HEK293 (cell line): ENCODE measurements at regions not wholly inside any gene's neighbourhood (a gene's known extent, or its start where the extent isn't known, plus 50 kb on each side); places are given as distances from the start of the nearest gene placed in this dataset.

Source experiments
- CTCF ChIA-PET: fragments of 350-600 bp; formaldehyde crosslinking; extraction: SDS; loops from one replicate; lab custom pipeline; 2021; ENCODE audit warnings: antibody characterized with exemption; lab: Yijun Ruan, JAX
- POLR2A ChIA-PET: fragments of 300-600 bp; formaldehyde crosslinking; extraction: SDS; loops from one replicate; lab custom pipeline; 2020; ENCODE audit warnings: antibody characterized with exemption, inconsistent platforms; lab: Yijun Ruan, JAX
- H3K27ac ChIP-seq: fragments of 200-500 bp; sonication (Bioruptor generic); 2 replicates; pipeline ENCODE4 v1.5.1; 2014; ENCODE audit warnings: low read depth, low read length, control low read depth, inconsistent platforms; ENCODE audit errors: extremely low read depth
- H3K36me3 ChIP-seq, 2 experiments: fragments of 200-500 bp in 1 of 2; sonication (Bioruptor generic) in 1 of 2; 1 replicate in 1 of 2; 2 replicates in 1 of 2; pipeline ENCODE4 v1.5.1; 2014 to 2017; ENCODE audit warnings: inconsistent platforms in 2 of 2, low read length in 2 of 2; ENCODE audit not compliant: control insufficient read depth in 2 of 2, insufficient read depth in 1 of 2
- H3K4me1 ChIP-seq: fragments of 200-500 bp; sonication (Bioruptor generic); 2 replicates; pipeline ENCODE4 v1.5.1; 2014; ENCODE audit warnings: mild to moderate bottlenecking, low read length, inconsistent platforms; ENCODE audit not compliant: control insufficient read depth, insufficient read depth
- H3K4me3 ChIP-seq: 2 replicates; pipeline ENCODE4 v1.5.1; 2011; ENCODE audit warnings: low read depth, mild to moderate bottlenecking, control low read depth, low read length, moderate library complexity
- H3K9me3 ChIP-seq: fragments of 200-500 bp; sonication (Bioruptor generic); 2 replicates; pipeline ENCODE4 v1.5.1; 2014; ENCODE audit warnings: low read depth, low read length, inconsistent platforms; ENCODE audit not compliant: control insufficient read depth, insufficient read depth
- GFI1B ChIP-seq: fragments of 450-650 bp; formaldehyde crosslinking; IDR thresholded peaks from 2 replicates; pipeline ENCODE4 v1.5.1; 2016; ENCODE audit warnings: missing biosample characterization, missing genetic modification characterization
- HOXA7 ChIP-seq: sonication (generic); formaldehyde crosslinking; IDR thresholded peaks from 2 replicates; pipeline ENCODE4 v1.8.1; 2022; ENCODE audit warnings: missing genetic modification reagents, borderline replicate concordance
- KLF17 ChIP-seq: fragments of 450-650 bp; formaldehyde crosslinking; IDR thresholded peaks from 2 replicates; pipeline ENCODE4 v1.5.1; 2016; ENCODE audit warnings: missing biosample characterization, missing genetic modification characterization
- KLF9 ChIP-seq: fragments of 450-650 bp; formaldehyde crosslinking; IDR thresholded peaks from 2 replicates; pipeline ENCODE4 v1.5.1; 2016; ENCODE audit warnings: missing biosample characterization, missing genetic modification characterization, low read depth
- OSR2 ChIP-seq: fragments of 450-650 bp; formaldehyde crosslinking; IDR thresholded peaks from 2 replicates; pipeline ENCODE4 v1.5.1; 2016; ENCODE audit warnings: missing biosample characterization, missing genetic modification characterization
- OVOL3 ChIP-seq: fragments of 450-650 bp; formaldehyde crosslinking; IDR thresholded peaks from 2 replicates; pipeline ENCODE4 v1.5.1; 2016; ENCODE audit warnings: missing biosample characterization, missing genetic modification characterization
- PRDM10 ChIP-seq: fragments of 450-650 bp; formaldehyde crosslinking; IDR thresholded peaks from 2 replicates; pipeline ENCODE4 v1.5.1; 2016; ENCODE audit warnings: missing biosample characterization, missing genetic modification characterization
- ZBTB44 ChIP-seq: fragments of 450-650 bp; IDR thresholded peaks from 2 replicates; pipeline ENCODE4 v1.5.1; 2018; ENCODE audit warnings: missing biosample characterization, mild to moderate bottlenecking, missing genetic modification characterization
- ZBTB8A ChIP-seq: fragments of 450-650 bp; formaldehyde crosslinking; IDR thresholded peaks from 2 replicates; pipeline ENCODE4 v1.5.1; 2016; ENCODE audit warnings: missing biosample characterization, missing genetic modification characterization
- ZNF157 ChIP-seq: fragments of 450-650 bp; formaldehyde crosslinking; IDR thresholded peaks from 2 replicates; pipeline ENCODE4 v1.5.1; 2016; ENCODE audit warnings: missing biosample characterization, missing genetic modification characterization
- ZNF174 ChIP-seq: fragments of 450-650 bp; formaldehyde crosslinking; IDR thresholded peaks from 2 replicates; pipeline ENCODE4 v1.5.0; 2017; ENCODE audit warnings: missing biosample characterization, mild to moderate bottlenecking, missing genetic modification characterization
- ZNF239 ChIP-seq: fragments of 450-650 bp; formaldehyde crosslinking; IDR thresholded peaks from 2 replicates; pipeline ENCODE4 v1.5.1; 2016; ENCODE audit warnings: missing biosample characterization, missing genetic modification characterization
- ZNF292 ChIP-seq: fragments of 450-650 bp; formaldehyde crosslinking; IDR thresholded peaks from 2 replicates; pipeline ENCODE4 v1.5.1; 2016; ENCODE audit warnings: low read depth, missing biosample characterization, missing genetic modification characterization, borderline replicate concordance
- ZNF37A ChIP-seq: fragments of 450-650 bp; IDR thresholded peaks from 2 replicates; pipeline ENCODE4 v1.5.1; 2018; ENCODE audit warnings: missing biosample characterization, missing genetic modification characterization
- ZNF473 ChIP-seq: fragments of 450-650 bp; formaldehyde crosslinking; IDR thresholded peaks from 2 replicates; pipeline ENCODE4 v1.5.1; 2017; ENCODE audit warnings: missing biosample characterization, missing genetic modification characterization
- ZNF501 ChIP-seq: fragments of 450-650 bp; formaldehyde crosslinking; IDR thresholded peaks from 2 replicates; pipeline ENCODE4 v1.5.1; 2016; ENCODE audit warnings: missing biosample characterization, missing genetic modification characterization
- ZNF529 ChIP-seq: fragments of 450-650 bp; formaldehyde crosslinking; IDR thresholded peaks from 2 replicates; pipeline ENCODE4 v1.5.1; 2017; ENCODE audit warnings: missing genetic modification characterization, missing biosample characterization; ENCODE audit not compliant: insufficient replicate concordance
- ZNF596 ChIP-seq: fragments of 450-650 bp; IDR thresholded peaks from 2 replicates; pipeline ENCODE4 v1.5.0; 2018; ENCODE audit warnings: missing biosample characterization, mild to moderate bottlenecking, missing genetic modification characterization, moderate library complexity
- ZNF621 ChIP-seq: fragments of 450-650 bp; formaldehyde crosslinking; IDR thresholded peaks from 2 replicates; pipeline ENCODE4 v1.5.1; 2017; ENCODE audit warnings: missing biosample characterization, missing genetic modification characterization
- ZNF624 ChIP-seq: fragments of 450-650 bp; formaldehyde crosslinking; IDR thresholded peaks from 2 replicates; pipeline ENCODE4 v1.5.1; 2017; ENCODE audit warnings: missing biosample characterization, missing genetic modification characterization
- ZNF792 ChIP-seq: fragments of 450-650 bp; formaldehyde crosslinking; IDR thresholded peaks from 2 replicates; pipeline ENCODE4 v1.5.1; 2016; ENCODE audit warnings: missing biosample characterization, missing genetic modification characterization

GRCh38 chr11:98710026-98710425, 310.7 kb upstream of the CNTN5 start:
- no peaks in the 10 kb centered on the region for H3K36me3 ChIP-seq
- no peaks in the 10 kb centered on the region for H3K9me3 ChIP-seq
- TF ChIP-seq KLF9 (tag by site-specific recombination) (no peak), ZNF473 (tag by site-specific recombination) (no peak), ZNF529 (tag by site-specific recombination) (no peak), ZNF239 (tag by site-specific recombination) (no peak), OSR2 (tag by site-specific recombination) (no peak), ZNF157 (tag by site-specific recombination) (no peak), ZNF792 (tag by site-specific recombination) (no peak), KLF17 (tag by site-specific recombination) (no peak), ZNF501 (tag by site-specific recombination) (no peak), GFI1B (tag by site-specific recombination) (no peak), ZNF621 (tag by site-specific recombination) (no peak), ZBTB44 (tag by site-specific recombination) (no peak), PRDM10 (no peak), HOXA7 (no peak), ZNF624 (tag by site-specific recombination) (no peak), ZNF37A (tag by site-specific recombination) (no peak), ZNF174 (no peak), ZBTB8A (tag by site-specific recombination) (no peak), ZNF292 (tag by site-specific recombination) (no peak)
- no peak overlapping the region for H3K4me3 ChIP-seq
- no peak overlapping the region for H3K27ac ChIP-seq
- no peaks in the 10 kb centered on the region for H3K4me1 ChIP-seq
- ChIA-PET POLR2A (no interaction called here), CTCF (interaction anchor here (0.6 kb wide), 1 partner anchor 22 kb away, joined by 4 read pairs; no protein-coding TSS in a partner anchor)

GRCh38 chr11:98710986-98711385, 309.8 kb upstream of the CNTN5 start:
- TF ChIP-seq ZNF596 (tag by site-specific recombination), result no peak
- no peak for TF ChIP-seq OVOL3 (tag by site-specific recombination)
- TF ChIP-seq, all 188 proteins: peak for 0
- CTCF ChIA-PET, result no interaction called here
- POLR2A ChIA-PET, result no interaction called here
- Histone ChIP-seq H3K36me3 (no peaks in the 10 kb centered on the region), H3K27ac (no peak overlapping the region), H3K4me1 (no peaks in the 10 kb centered on the region), H3K4me3 (no peak overlapping the region), H3K9me3 (no peaks in the 10 kb centered on the region)
